ENCODE measurements at regions not wholly inside any gene's neighbourhood (a gene's known extent, or its start where the extent isn't known, plus 50 kb on each side); places are given as distances from the start of the nearest gene placed in this dataset.

- Histone ChIP-seq H2AFZ (ENCODE audit: low read length) (no peak overlapping the region), H3K9me2 (replicated peaks; ENCODE audit: insufficient read depth, low read length) (no peaks in the 10 kb centered on the region), H3F3A (ENCODE audit: insufficient read depth, low read length) (no peaks in the 10 kb centered on the region), H3K27me3 (replicated peaks; ENCODE audit: insufficient read depth, low read length) (no peaks in the 10 kb centered on the region), H3K79me2 (ENCODE audit: low read length) (no peaks in the 10 kb centered on the region), H3K4me1 (ENCODE audit: low read length) (no peaks in the 10 kb centered on the region), H3K9ac (ENCODE audit: low read length) (no peak overlapping the region), H4K20me1 (ENCODE audit: insufficient read depth, low read length) (no peaks in the 10 kb centered on the region), H3K4me2 (ENCODE audit: low read depth, low read length) (no peak overlapping the region), H3K4me3 (ENCODE audit: low read length) (no peak overlapping the region), H3K9me3 (replicated peaks; ENCODE audit: insufficient read depth, low read length) (no peaks in the 10 kb centered on the region), H3K36me3 (replicated peaks; ENCODE audit: insufficient read depth, low read length) (no peaks in the 10 kb centered on the region), H3K27ac (ENCODE audit: low read length) (no peak overlapping the region)
- TF ChIP-seq, protein P1, sequence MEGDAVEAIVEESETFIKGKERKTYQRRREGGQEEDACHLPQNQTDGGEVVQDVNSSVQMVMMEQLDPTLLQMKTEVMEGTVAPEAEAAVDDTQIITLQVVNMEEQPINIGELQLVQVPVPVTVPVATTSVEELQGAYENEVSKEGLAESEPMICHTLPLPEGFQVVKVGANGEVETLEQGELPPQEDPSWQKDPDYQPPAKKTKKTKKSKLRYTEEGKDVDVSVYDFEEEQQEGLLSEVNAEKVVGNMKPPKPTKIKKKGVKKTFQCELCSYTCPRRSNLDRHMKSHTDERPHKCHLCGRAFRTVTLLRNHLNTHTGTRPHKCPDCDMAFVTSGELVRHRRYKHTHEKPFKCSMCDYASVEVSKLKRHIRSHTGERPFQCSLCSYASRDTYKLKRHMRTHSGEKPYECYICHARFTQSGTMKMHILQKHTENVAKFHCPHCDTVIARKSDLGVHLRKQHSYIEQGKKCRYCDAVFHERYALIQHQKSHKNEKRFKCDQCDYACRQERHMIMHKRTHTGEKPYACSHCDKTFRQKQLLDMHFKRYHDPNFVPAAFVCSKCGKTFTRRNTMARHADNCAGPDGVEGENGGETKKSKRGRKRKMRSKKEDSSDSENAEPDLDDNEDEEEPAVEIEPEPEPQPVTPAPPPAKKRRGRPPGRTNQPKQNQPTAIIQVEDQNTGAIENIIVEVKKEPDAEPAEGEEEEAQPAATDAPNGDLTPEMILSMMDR (IDR thresholded peaks at IDR 0.05; ENCODE audit: low read length) = no peak
- TF ChIP-seq EZH2 (optimal IDR thresholded peaks at IDR 0.05; ENCODE audit: low read depth, low read length) = no peak
- TF ChIP-seq EZH2phosphoT487 (IDR thresholded peaks at IDR 0.05; ENCODE audit: low read length) = no peak
- no peak for DNase-seq
These were observed 175.8 kb upstream of the FBXL17 start for GRCh38 chr5:108557686-108558085.

DNA sequence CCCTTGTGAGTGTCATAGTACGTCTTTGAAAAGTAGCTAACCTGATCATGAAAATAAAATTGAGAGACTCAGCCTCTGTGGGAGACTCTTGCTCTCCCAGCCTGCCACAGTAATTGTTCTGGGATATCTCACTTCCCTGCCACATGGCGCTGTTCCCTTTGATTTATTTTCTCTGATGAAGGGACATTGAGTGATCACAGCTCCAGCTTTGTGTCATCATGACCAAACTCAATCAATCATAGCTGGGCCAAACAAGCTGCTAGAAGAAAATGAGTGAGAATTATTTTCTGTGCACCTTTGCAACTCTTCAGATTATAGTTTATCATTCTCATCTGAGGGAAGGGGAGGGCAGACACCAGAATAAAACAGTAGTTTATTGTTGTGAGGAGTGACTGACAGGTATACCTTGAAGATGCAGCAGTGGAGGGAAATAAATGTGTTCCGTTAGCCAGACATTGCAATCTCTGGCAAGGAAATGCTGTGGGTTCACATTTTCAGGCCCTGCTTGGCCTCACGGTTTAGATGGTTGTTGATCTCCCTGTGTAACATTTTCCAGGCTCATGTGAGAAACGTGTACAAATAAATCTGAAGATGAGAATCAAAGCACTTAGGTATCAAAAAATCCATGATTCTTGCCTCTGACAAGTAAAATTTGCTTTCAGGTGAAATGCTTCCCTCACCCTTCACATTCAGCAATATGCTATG lies 174.7 kb upstream of the FBXL17 start:
- no peaks in the 10 kb centered on the region for H3K27me3 ChIP-seq (replicated peaks; ENCODE audit: insufficient read depth, low read length)
- no peaks in the 10 kb centered on the region for H3K36me3 ChIP-seq (replicated peaks; ENCODE audit: insufficient read depth, low read length)
- no peaks in the 10 kb centered on the region for H3K79me2 ChIP-seq (ENCODE audit: low read length)
- H4K20me1 ChIP-seq (ENCODE audit: insufficient read depth, low read length) = no peaks in the 10 kb centered on the region
- DNase-seq = no peak
- H3K4me1 ChIP-seq (ENCODE audit: low read length) = no peaks in the 10 kb centered on the region
- H3K4me2 ChIP-seq (ENCODE audit: low read depth, low read length) = no peak overlapping the region
- H3K4me3 ChIP-seq (ENCODE audit: low read length) = no peak overlapping the region
- no peak overlapping the region for H3K9ac ChIP-seq (ENCODE audit: low read length)
- no peak for TF ChIP-seq EZH2phosphoT487 (IDR thresholded peaks at IDR 0.05; ENCODE audit: low read length)
- TF ChIP-seq, protein P1 (IDR thresholded peaks at IDR 0.05; ENCODE audit: low read length) = no peak
- TF ChIP-seq EZH2 (optimal IDR thresholded peaks at IDR 0.05; ENCODE audit: low read depth, low read length) = no peak
- H2AFZ ChIP-seq (ENCODE audit: low read length) = no peak overlapping the region
- H3F3A ChIP-seq (ENCODE audit: insufficient read depth, low read length) = no peaks in the 10 kb centered on the region
- no peaks in the 10 kb centered on the region for H3K9me3 ChIP-seq (replicated peaks; ENCODE audit: insufficient read depth, low read length)
- H3K27ac ChIP-seq (ENCODE audit: low read length) = no peak overlapping the region
- no peaks in the 10 kb centered on the region for H3K9me2 ChIP-seq (replicated peaks; ENCODE audit: insufficient read depth, low read length)

DNA sequence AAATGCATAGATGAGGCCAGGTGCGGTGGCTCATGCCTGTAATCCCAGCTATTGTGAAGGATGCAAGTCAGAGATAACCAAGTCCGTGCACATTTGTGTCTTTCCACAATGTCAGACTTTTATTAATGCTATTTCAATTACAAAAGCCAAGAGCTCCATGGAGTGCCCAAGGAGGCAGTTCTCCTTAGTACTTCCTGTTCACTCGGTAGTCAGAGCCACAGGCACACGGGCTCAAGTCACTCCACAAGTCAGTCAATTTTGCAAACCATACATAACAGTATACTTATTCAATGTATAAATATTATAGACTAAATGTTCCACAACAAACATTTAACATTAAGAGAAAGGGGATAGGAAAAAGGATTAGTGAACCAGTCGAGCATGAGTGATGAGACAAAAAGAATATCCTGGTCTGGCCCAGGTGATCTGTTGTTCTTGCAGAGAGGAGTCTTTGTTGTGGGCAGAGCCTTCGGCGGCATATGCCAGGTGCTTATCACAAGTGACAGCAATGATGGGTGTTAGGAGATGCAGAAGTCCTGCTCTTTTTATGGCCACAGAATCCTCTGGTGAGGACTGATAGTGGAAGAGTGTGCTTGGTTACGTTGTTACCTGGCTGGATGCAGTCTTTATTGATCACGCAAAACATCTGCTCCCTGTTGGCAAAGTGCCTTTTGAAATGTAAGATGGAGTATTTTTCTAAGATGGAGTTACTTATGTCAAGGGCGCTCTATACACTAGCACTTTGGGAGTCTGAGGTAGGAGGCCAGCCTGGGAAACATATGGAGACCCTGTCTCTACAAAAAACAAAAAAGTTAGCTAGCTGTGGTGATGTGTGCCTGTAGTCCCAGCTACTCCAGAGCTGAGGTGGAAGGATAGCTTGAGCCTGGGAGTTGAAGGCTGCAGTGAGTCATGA lies 167.0 kb upstream of the FBXL17 start:
- Histone ChIP-seq H3F3A (ENCODE audit: insufficient read depth, low read length) (no peaks in the 10 kb centered on the region), H3K4me2 (ENCODE audit: low read depth, low read length) (no peak overlapping the region), H3K27ac (ENCODE audit: low read length) (no peak overlapping the region), H3K9me2 (replicated peaks; ENCODE audit: insufficient read depth, low read length) (no peaks in the 10 kb centered on the region), H3K4me3 (ENCODE audit: low read length) (no peak overlapping the region), H3K27me3 (replicated peaks; ENCODE audit: insufficient read depth, low read length) (no peaks in the 10 kb centered on the region), H3K79me2 (ENCODE audit: low read length) (no peaks in the 10 kb centered on the region), H3K4me1 (ENCODE audit: low read length) (no peaks in the 10 kb centered on the region), H3K36me3 (replicated peaks; ENCODE audit: insufficient read depth, low read length) (no peaks in the 10 kb centered on the region), H2AFZ (ENCODE audit: low read length) (no peak overlapping the region), H4K20me1 (ENCODE audit: insufficient read depth, low read length) (no peaks in the 10 kb centered on the region), H3K9ac (ENCODE audit: low read length) (no peak overlapping the region), H3K9me3 (replicated peaks; ENCODE audit: insufficient read depth, low read length) (no peaks in the 10 kb centered on the region)
- no peak for DNase-seq
- TF ChIP-seq, protein P1 (IDR thresholded peaks at IDR 0.05; ENCODE audit: low read length) = no peak
- TF ChIP-seq EZH2phosphoT487 (IDR thresholded peaks at IDR 0.05; ENCODE audit: low read length) = no peak
- no peak for TF ChIP-seq EZH2 (optimal IDR thresholded peaks at IDR 0.05; ENCODE audit: low read depth, low read length)
